ENCODE measurements at regions not wholly inside any gene's neighbourhood (a gene's known extent, or its start where the extent isn't known, plus 50 kb on each side); places are given as distances from the start of the nearest gene placed in this dataset.
"Not testable (repeated sequence)": the region's sequence is repeated elsewhere in the genome, so short reads cannot be mapped to it uniquely, and the experiment has no call there.

DNA sequence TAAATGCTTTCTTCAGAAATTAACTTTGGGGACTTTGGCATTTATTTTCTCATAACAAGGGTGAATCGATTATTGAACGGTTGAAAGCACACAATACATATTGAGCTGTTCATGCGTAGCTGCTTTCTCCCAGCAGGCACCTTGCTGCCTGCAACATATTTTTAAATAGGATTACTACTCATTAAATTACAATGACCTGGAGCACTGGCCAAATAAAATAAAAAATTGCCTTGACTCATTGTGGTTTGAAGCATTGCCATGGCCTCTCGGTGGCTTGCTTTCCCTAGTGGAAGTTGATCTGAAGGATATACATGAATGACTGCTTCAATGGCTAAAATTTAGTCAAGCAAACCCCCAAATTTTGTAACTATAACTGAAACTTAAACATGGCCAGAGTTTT lies 181.6 kb upstream of the NUDT12 start:
- FAIRE-seq: no peak

DNA sequence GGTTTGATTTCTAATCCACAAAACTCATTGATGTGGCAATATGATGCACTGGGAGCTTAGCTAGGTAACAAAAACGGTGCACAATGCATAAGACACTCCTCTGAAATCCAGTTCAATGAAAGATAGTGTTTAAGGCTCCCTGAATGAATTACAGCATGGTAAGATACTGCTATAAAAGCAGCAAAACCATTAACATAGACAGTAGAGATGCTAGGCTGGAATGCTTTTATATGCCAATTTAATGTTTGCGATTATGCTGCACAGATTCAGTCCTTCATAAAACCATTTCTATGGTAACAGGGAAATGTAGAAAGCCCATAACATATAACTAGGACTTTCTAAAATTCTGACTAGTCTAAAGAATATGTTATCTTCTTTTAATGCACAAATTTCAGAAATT lies 180.8 kb upstream of the NUDT12 start:
- FAIRE-seq: no peak

GRCh38 chr5:103741984-103742383 lies 179.4 kb upstream of the NUDT12 start:
- no peak for FAIRE-seq

GRCh38 chr5:103736343-103736742 lies 173.8 kb upstream of the NUDT12 start:
- not testable (repeated sequence) for FAIRE-seq

DNA sequence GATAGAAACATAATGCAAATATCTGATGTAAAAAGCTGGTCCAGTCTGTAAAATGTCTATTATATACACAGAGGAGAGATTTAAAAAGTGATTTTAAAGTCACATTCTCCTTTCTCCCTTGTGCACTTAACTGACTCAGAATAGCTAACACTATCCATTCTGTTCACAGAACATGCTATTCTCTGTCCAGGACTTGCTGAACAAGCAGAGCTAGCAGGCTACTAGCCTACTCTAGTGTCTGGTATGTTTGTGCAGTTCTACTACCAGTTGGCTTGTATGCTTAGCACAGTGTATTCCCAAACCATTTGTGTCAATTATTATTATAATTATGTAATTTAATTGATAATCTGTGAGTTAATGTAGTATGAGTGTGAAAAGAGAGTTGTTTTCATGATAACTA lies 161.7 kb upstream of the NUDT12 start:
- no peak for FAIRE-seq

DNA sequence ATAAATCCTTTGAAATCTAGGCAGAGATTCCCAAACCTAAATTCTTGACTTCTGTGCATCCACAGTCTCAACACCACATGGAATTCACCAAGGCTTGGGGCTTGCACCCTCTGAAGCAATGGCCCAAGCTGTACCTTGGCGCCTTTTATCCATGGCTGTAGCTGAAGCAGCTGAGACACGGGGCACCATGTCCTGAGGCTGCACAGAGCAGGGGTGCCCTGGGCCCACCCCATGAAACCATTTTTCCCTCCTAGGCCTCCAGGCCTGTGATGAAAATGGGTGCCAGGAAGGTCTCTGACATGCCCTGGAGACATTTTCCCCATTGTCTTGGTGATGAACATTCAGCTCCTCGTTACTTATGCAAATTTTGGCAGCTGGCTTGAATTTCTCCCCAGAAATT lies 158.6 kb upstream of the NUDT12 start:
- no peak for FAIRE-seq

GRCh38 chr5:103718108-103718507 lies 155.5 kb upstream of the NUDT12 start:
- no peak for FAIRE-seq

- FAIRE-seq: no peak
Measured at GRCh38 chr5:103708601-103709000, 146.0 kb upstream of the NUDT12 start.

GRCh38 chr5:103706939-103707682 lies 144.5 kb upstream of the NUDT12 start:
- no peak for FAIRE-seq

DNA sequence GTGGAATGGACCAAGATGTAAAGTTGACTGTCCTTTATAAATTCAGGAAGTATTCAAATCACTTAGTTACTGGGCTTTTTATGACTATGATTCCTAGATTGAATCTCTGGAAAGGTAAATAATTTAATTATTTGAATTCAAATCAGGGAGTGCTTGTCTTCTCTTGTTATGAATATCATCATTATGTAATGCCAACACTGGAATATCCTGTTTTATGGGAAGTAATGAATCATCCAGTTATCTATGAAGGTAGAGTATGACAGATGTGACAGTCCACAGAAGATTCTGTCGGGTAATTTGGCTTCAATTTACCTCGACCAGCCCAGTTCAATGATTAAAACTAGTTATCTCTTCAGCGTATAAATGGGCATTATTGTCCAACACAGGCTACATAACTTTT lies 141.0 kb upstream of the NUDT12 start:
- FAIRE-seq: no peak

GRCh38 chr5:103693517-103693916 lies 130.9 kb upstream of the NUDT12 start:
- no peak for FAIRE-seq

DNA sequence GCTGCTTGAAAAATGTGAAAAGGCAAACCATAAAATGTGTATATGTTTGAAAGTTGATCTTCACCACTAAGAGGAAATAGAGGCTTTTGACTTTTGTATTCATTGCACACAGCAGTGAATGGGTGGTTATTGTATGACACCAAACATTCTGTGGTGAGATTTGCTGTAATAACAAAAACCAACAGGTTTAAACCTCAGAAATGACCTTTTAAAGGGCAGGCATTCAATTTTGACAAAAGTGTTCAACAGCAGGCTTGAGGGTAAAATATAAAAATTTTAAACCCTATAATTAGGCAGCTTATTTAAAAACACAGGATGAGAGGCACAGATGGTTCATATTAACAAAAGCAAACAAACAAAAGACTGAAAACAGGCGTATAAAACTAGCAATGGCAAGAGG lies 128.1 kb upstream of the NUDT12 start:
- FAIRE-seq: no peak

GRCh38 chr5:103679873-103680272 lies 117.3 kb upstream of the NUDT12 start:
- FAIRE-seq: no peak

DNA sequence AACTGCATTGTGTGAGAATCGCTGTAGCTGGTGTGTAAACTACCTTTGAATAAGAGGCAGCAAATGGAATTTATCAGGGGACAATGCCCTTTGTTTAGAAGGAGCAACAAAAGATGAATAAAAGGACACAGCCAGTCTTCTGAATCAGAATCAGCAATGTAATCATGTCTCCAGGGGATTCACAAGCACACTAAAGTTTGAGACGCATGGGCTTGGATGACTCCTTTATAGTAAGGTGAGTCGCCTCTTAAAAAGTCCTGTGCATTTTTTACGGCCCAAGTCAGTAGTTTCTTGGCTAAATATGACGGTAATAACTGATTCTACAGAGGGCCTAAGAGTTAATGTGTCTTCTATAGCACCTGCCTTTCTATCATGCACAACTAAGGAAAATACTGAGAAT lies 113.6 kb upstream of the NUDT12 start:
- FAIRE-seq: not testable (repeated sequence)

- no peak for FAIRE-seq
Measured at GRCh38 chr5:103674739-103675138, 112.2 kb upstream of the NUDT12 start.

- no peak for FAIRE-seq
Measured at GRCh38 chr5:103674251-103674650, 111.7 kb upstream of the NUDT12 start.

DNA sequence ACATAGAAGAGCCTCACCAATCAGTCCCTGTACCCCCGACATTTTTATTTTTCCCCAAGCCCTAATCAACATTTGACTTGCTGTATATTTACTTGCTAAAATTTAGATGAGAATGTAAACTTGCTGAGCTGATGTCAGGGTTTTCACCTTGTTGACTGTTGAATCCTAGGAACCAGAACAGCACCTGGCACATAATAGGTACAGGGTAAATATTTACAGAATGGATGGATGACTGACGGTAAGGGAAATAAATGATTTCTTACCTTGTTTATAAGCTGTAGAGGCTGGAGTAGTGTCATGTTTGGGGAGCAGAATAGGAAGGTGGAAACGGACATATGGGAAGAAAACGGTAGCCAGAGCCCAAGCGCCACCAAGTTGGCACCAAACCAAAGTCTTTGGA lies 107.0 kb upstream of the NUDT12 start:
- FAIRE-seq: no peak

- no peak for FAIRE-seq
Measured at GRCh38 chr5:103668281-103668680, 105.7 kb upstream of the NUDT12 start.

GRCh38 chr5:103667068-103667467 lies 104.5 kb upstream of the NUDT12 start:
- no peak for FAIRE-seq

- FAIRE-seq: no peak
Measured at GRCh38 chr5:103657301-103657700, 94.7 kb upstream of the NUDT12 start.

GRCh38 chr5:103648086-103648485 lies 85.5 kb upstream of the NUDT12 start:
- FAIRE-seq: no peak

- no peak for FAIRE-seq
Measured at GRCh38 chr5:103646698-103647614, 84.4 kb upstream of the NUDT12 start.

GRCh38 chr5:103645816-103646215 lies 83.2 kb upstream of the NUDT12 start:
- no peak for FAIRE-seq

GRCh38 chr5:103638979-103639378 lies 76.4 kb upstream of the NUDT12 start:
- no peak for FAIRE-seq

Data from colon (tissue), 2 donors.